ENCODE measurements at regions not wholly inside any gene's neighbourhood (a gene's known extent, or its start where the extent isn't known, plus 50 kb on each side); places are given as distances from the start of the nearest gene placed in this dataset.

DNA sequence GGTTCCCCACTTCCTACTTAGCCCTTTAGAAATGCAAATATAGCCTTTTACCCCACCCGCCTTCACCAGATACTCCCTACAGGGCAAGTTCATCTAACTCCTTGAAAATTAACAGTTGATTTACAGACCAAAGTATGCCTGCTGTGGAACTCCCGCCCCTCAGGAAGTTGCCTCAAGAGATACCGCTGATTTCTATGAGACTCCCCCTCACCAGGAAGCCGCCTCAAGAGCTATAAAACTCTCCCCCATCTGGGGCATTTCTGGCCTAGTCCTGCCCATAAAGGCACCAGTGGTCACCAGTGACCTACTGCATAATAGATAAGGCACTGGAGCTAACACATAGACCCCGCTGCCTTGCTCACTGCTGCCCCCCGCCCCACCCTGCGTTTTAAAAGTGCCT is 201.7 kb upstream of the UBL3 start:
- H3K36me3 ChIP-seq (ENCODE audit: control insufficient read depth, insufficient read depth, low read length), result no peaks in the 10 kb centered on the region
- peaks cover 4% of the 10 kb centered on the region for H3K4me1 ChIP-seq (ENCODE audit: control insufficient read depth, insufficient read depth, low read length, poor library complexity, severe bottlenecking)
- no peak overlapping the region for H3K27ac ChIP-seq (ENCODE audit: insufficient read depth, low read length, poor library complexity, severe bottlenecking)
- DNase-seq, result no peak
- no peaks in the 10 kb centered on the region for H3K9me3 ChIP-seq (ENCODE audit: control insufficient read depth, low read length)
- no peaks in the 10 kb centered on the region for H3K27me3 ChIP-seq (replicated peaks; ENCODE audit: control insufficient read depth, insufficient read depth, low read length, poor library complexity, severe bottlenecking)
- no peak overlapping the region for H3K4me3 ChIP-seq (ENCODE audit: insufficient read depth, low read depth, low read length, poor library complexity, severe bottlenecking)

GRCh38 chr13:30051531-30052060 is 201.2 kb upstream of the UBL3 start:
- no peak for DNase-seq
- Histone ChIP-seq H3K9me3 (ENCODE audit: control insufficient read depth, low read length) (no peaks in the 10 kb centered on the region), H3K27me3 (replicated peaks; ENCODE audit: control insufficient read depth, insufficient read depth, low read length, poor library complexity, severe bottlenecking) (no peaks in the 10 kb centered on the region), H3K4me3 (ENCODE audit: insufficient read depth, low read depth, low read length, poor library complexity, severe bottlenecking) (no peak overlapping the region), H3K36me3 (ENCODE audit: control insufficient read depth, insufficient read depth, low read length) (no peaks in the 10 kb centered on the region), H3K4me1 (ENCODE audit: control insufficient read depth, insufficient read depth, low read length, poor library complexity, severe bottlenecking) (peaks cover 4% of the 10 kb centered on the region), H3K27ac (ENCODE audit: insufficient read depth, low read length, poor library complexity, severe bottlenecking) (no peak overlapping the region)

- DNase-seq, result no peak
- H3K27ac ChIP-seq (ENCODE audit: insufficient read depth, low read length, poor library complexity, severe bottlenecking), result no peak overlapping the region
- H3K4me1 ChIP-seq (ENCODE audit: control insufficient read depth, insufficient read depth, low read length, poor library complexity, severe bottlenecking), result peaks cover 4% of the 10 kb centered on the region
- H3K27me3 ChIP-seq (replicated peaks; ENCODE audit: control insufficient read depth, insufficient read depth, low read length, poor library complexity, severe bottlenecking), result no peaks in the 10 kb centered on the region
- no peak overlapping the region for H3K4me3 ChIP-seq (ENCODE audit: insufficient read depth, low read depth, low read length, poor library complexity, severe bottlenecking)
- H3K9me3 ChIP-seq (ENCODE audit: control insufficient read depth, low read length), result no peaks in the 10 kb centered on the region
- no peaks in the 10 kb centered on the region for H3K36me3 ChIP-seq (ENCODE audit: control insufficient read depth, insufficient read depth, low read length)
Observed at GRCh38 chr13:30049692-30050091, 199.3 kb upstream of the UBL3 start.

DNA sequence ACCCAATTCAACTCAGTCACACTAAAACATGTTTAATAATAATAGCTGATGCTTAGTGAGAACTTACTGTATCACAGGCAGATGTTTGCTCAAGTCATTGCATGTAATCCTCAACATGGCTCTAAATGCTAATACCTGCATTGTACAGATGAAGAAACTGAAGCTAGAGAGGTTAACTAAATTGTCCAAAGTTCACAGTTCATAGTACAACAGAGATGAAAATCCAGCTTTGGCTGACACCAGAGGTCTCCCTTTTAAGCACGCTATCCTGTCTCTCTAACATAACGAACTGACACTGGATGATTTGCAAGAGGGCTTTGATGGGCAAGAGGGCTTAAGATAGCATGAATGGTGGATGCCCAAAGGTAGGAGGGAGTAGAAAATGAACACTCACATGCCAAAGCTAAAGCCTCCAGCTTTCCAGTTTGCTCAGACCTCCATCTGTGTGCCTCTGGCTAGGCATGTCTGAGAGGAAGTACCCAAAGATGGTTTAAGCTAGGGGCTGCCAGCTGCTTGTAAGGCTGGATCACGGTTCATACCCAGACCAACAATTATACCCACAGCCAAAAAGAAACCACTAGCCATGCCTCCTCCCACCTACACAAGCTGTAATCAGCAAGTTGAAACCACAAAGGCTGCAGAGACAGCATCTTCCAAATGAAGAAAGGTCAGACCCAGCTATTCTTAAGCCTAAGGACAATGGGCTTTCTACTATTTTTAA is 196.9 kb upstream of the UBL3 start:
- H3K27ac ChIP-seq (ENCODE audit: insufficient read depth, low read length, poor library complexity, severe bottlenecking), result no peak overlapping the region
- H3K9me3 ChIP-seq (ENCODE audit: control insufficient read depth, low read length), result no peaks in the 10 kb centered on the region
- no peaks in the 10 kb centered on the region for H3K27me3 ChIP-seq (replicated peaks; ENCODE audit: control insufficient read depth, insufficient read depth, low read length, poor library complexity, severe bottlenecking)
- H3K36me3 ChIP-seq (ENCODE audit: control insufficient read depth, insufficient read depth, low read length), result no peaks in the 10 kb centered on the region
- peaks cover 4% of the 10 kb centered on the region for H3K4me1 ChIP-seq (ENCODE audit: control insufficient read depth, insufficient read depth, low read length, poor library complexity, severe bottlenecking)
- no peak for DNase-seq
- no peak overlapping the region for H3K4me3 ChIP-seq (ENCODE audit: insufficient read depth, low read depth, low read length, poor library complexity, severe bottlenecking)

DNA sequence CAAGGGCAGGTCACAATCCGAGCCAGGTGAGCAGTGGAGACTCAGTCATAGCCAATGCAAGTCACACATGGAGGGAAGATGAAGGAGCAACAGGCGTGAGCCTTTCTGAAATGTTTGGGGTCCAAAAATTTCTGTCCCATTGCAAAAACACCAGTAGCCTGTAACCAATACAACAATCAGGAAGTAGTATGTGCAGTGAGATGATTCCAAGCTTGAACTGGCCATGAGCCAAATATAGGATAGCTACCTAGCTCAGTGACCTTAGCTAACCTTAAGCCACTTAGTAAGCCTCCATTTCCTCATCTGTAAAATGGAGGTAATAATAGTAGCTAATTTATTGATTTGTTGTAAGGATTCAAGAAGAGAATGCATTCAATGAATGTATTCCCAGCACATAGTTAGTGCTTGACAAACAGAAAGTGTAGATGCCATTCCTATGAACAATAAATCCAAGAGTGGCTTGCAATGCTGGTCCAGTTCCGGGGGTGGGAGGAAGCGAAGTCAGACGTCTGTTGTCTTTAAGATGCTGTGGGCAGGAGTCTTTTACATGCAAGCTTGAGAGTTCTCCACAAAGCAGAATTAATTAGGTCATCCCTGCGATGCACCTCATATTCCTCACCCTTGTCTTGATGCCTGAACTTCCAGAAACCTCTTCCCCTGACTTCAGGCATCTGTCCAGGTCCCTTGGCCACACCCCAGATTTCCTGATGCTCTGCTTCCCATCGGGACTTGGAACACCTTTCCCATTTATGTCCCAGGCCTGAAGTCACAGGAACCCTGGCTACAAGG is 195.7 kb upstream of the UBL3 start:
- Histone ChIP-seq H3K27me3 (replicated peaks; ENCODE audit: control insufficient read depth, insufficient read depth, low read length, poor library complexity, severe bottlenecking) (no peaks in the 10 kb centered on the region), H3K4me1 (ENCODE audit: control insufficient read depth, insufficient read depth, low read length, poor library complexity, severe bottlenecking) (no peaks in the 10 kb centered on the region), H3K9me3 (ENCODE audit: control insufficient read depth, low read length) (no peaks in the 10 kb centered on the region), H3K36me3 (ENCODE audit: control insufficient read depth, insufficient read depth, low read length) (no peaks in the 10 kb centered on the region), H3K27ac (ENCODE audit: insufficient read depth, low read length, poor library complexity, severe bottlenecking) (no peak overlapping the region), H3K4me3 (ENCODE audit: insufficient read depth, low read depth, low read length, poor library complexity, severe bottlenecking) (no peak overlapping the region)
- DNase-seq, result no peak

DNA sequence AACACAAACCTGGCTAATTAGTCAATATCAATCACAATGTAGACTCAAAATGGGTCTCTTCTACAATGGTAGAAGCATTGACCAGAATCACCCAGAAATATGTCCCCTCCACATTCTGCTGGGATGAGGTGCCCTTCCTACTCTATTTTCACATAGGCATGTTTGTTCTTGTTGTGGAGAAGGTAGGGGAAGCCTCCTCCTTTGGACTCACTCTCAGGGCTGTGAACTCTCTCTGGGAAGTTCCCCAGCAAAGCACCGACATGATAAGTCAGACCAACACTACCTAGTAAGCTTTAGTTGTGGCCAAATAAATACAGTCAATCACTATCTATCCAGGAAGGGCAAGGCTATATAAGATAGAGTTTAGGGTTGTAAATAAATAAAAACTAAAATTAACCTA is 194.5 kb upstream of the UBL3 start:
- no peaks in the 10 kb centered on the region for H3K36me3 ChIP-seq (ENCODE audit: control insufficient read depth, insufficient read depth, low read length)
- H3K4me3 ChIP-seq (ENCODE audit: insufficient read depth, low read depth, low read length, poor library complexity, severe bottlenecking), result no peak overlapping the region
- H3K4me1 ChIP-seq (ENCODE audit: control insufficient read depth, insufficient read depth, low read length, poor library complexity, severe bottlenecking), result no peaks in the 10 kb centered on the region
- no peaks in the 10 kb centered on the region for H3K9me3 ChIP-seq (ENCODE audit: control insufficient read depth, low read length)
- H3K27ac ChIP-seq (ENCODE audit: insufficient read depth, low read length, poor library complexity, severe bottlenecking), result no peak overlapping the region
- no peak for DNase-seq
- H3K27me3 ChIP-seq (replicated peaks; ENCODE audit: control insufficient read depth, insufficient read depth, low read length, poor library complexity, severe bottlenecking), result no peaks in the 10 kb centered on the region

DNA sequence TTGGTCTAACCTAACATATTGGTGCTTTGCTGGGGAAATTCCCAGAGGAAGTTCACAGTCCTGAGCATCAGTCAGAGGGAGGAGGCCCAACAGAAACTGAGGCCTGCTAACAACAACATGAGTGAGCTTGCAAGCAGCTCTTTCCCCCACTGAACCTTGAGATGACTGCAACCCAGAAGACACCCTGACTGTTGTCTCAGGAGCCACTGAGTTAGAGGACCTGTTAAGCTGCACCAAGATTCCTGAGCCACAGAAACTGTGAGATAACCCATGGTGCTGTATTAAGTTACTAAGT is 193.2 kb upstream of the UBL3 start:
- no peaks in the 10 kb centered on the region for H3K27me3 ChIP-seq (replicated peaks; ENCODE audit: control insufficient read depth, insufficient read depth, low read length, poor library complexity, severe bottlenecking)
- H3K9me3 ChIP-seq (ENCODE audit: control insufficient read depth, low read length), result no peaks in the 10 kb centered on the region
- DNase-seq, result no peak

DNA sequence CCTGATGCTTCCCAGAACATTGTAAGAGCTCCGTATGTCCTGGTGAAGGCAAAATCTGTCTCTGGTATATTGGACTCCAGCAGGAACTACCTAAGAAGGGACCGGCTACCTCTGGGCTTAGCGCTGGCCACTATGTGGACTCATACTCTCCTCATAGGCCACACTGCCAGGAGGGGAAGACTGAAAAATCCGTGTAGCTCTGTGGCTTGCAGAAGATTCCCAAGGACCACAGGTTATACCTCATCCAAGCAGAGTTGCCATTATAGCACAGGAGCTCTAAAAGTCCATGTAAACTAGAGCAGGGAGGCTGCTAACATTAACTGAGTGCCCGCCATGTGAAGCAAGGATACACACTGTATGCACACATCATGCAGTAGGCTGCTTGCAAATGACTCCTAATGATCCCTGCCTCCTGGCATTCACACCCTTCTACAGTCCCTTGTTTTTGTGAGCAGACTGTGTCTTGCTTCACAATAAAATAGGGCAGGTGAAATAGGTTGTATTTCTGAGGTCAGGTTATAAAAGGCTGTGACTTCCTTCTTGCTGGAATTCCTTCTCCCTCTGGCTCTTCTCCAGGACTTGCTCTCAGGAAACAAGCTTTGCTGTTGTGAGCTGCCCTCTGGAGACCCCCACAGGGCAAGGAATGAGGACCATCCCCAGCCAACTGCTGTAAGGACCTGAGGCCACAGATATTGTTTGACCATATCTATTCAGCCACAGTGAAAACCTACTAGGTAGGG is 192.6 kb upstream of the UBL3 start:
- H3K4me1 ChIP-seq (ENCODE audit: control insufficient read depth, insufficient read depth, low read length, poor library complexity, severe bottlenecking), result no peaks in the 10 kb centered on the region
- no peak for DNase-seq
- no peaks in the 10 kb centered on the region for H3K9me3 ChIP-seq (ENCODE audit: control insufficient read depth, low read length)
- no peak overlapping the region for H3K4me3 ChIP-seq (ENCODE audit: insufficient read depth, low read depth, low read length, poor library complexity, severe bottlenecking)
- no peak overlapping the region for H3K27ac ChIP-seq (ENCODE audit: insufficient read depth, low read length, poor library complexity, severe bottlenecking)
- H3K36me3 ChIP-seq (ENCODE audit: control insufficient read depth, insufficient read depth, low read length), result no peaks in the 10 kb centered on the region
- no peaks in the 10 kb centered on the region for H3K27me3 ChIP-seq (replicated peaks; ENCODE audit: control insufficient read depth, insufficient read depth, low read length, poor library complexity, severe bottlenecking)

More for the DNA sequence above, 193.2 kb upstream of the UBL3 start:
- no peak overlapping the region for H3K4me3 ChIP-seq (ENCODE audit: insufficient read depth, low read depth, low read length, poor library complexity, severe bottlenecking)
- no peak overlapping the region for H3K27ac ChIP-seq (ENCODE audit: insufficient read depth, low read length, poor library complexity, severe bottlenecking)
- no peaks in the 10 kb centered on the region for H3K36me3 ChIP-seq (ENCODE audit: control insufficient read depth, insufficient read depth, low read length)
- H3K4me1 ChIP-seq (ENCODE audit: control insufficient read depth, insufficient read depth, low read length, poor library complexity, severe bottlenecking), result no peaks in the 10 kb centered on the region

GRCh38 chr13:30042272-30042671 is 191.9 kb upstream of the UBL3 start:
- H3K4me3 ChIP-seq (ENCODE audit: insufficient read depth, low read depth, low read length, poor library complexity, severe bottlenecking), result no peak overlapping the region
- no peak for DNase-seq
- H3K36me3 ChIP-seq (ENCODE audit: control insufficient read depth, insufficient read depth, low read length), result no peaks in the 10 kb centered on the region
- H3K4me1 ChIP-seq (ENCODE audit: control insufficient read depth, insufficient read depth, low read length, poor library complexity, severe bottlenecking), result no peaks in the 10 kb centered on the region
- H3K27ac ChIP-seq (ENCODE audit: insufficient read depth, low read length, poor library complexity, severe bottlenecking), result no peak overlapping the region
- H3K9me3 ChIP-seq (ENCODE audit: control insufficient read depth, low read length), result no peaks in the 10 kb centered on the region
- H3K27me3 ChIP-seq (replicated peaks; ENCODE audit: control insufficient read depth, insufficient read depth, low read length, poor library complexity, severe bottlenecking), result no peaks in the 10 kb centered on the region

- Histone ChIP-seq H3K27ac (ENCODE audit: insufficient read depth, low read length, poor library complexity, severe bottlenecking) (no peak overlapping the region), H3K4me3 (ENCODE audit: insufficient read depth, low read depth, low read length, poor library complexity, severe bottlenecking) (no peak overlapping the region), H3K4me1 (ENCODE audit: control insufficient read depth, insufficient read depth, low read length, poor library complexity, severe bottlenecking) (no peaks in the 10 kb centered on the region), H3K9me3 (ENCODE audit: control insufficient read depth, low read length) (no peaks in the 10 kb centered on the region), H3K36me3 (ENCODE audit: control insufficient read depth, insufficient read depth, low read length) (no peaks in the 10 kb centered on the region), H3K27me3 (replicated peaks; ENCODE audit: control insufficient read depth, insufficient read depth, low read length, poor library complexity, severe bottlenecking) (no peaks in the 10 kb centered on the region)
- no peak for DNase-seq
Observed at GRCh38 chr13:30039511-30039911, 189.1 kb upstream of the UBL3 start.
